ENCODE measurements at regions not wholly inside any gene's neighbourhood (a gene's known extent, or its start where the extent isn't known, plus 50 kb on each side); places are given as distances from the start of the nearest gene placed in this dataset.

DNA sequence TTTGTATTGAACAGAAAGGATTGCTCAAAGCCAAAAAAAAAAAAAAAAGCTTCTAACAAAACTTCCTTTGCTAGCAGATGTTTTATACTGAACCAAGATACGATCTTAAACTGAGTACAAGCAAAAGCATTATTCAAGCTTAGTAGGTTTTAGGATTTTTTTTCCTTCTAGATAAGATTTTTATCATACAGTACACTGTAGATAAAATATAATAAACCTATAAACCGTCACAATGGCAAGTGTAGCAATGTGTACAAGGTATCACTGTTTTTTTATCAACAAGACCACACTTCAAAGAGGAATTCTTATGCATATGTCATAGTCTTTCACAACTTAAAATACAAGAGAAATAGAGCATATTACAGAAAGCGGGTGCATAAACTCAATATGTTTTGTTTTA, 56.5 kb upstream of the TRPM3 start:
- TF ChIP-seq, protein P1, sequence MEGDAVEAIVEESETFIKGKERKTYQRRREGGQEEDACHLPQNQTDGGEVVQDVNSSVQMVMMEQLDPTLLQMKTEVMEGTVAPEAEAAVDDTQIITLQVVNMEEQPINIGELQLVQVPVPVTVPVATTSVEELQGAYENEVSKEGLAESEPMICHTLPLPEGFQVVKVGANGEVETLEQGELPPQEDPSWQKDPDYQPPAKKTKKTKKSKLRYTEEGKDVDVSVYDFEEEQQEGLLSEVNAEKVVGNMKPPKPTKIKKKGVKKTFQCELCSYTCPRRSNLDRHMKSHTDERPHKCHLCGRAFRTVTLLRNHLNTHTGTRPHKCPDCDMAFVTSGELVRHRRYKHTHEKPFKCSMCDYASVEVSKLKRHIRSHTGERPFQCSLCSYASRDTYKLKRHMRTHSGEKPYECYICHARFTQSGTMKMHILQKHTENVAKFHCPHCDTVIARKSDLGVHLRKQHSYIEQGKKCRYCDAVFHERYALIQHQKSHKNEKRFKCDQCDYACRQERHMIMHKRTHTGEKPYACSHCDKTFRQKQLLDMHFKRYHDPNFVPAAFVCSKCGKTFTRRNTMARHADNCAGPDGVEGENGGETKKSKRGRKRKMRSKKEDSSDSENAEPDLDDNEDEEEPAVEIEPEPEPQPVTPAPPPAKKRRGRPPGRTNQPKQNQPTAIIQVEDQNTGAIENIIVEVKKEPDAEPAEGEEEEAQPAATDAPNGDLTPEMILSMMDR (IDR thresholded peaks at IDR 0.05): no peak
- TF ChIP-seq POLR2A (IDR thresholded peaks at IDR 0.05): no peak
